ENCODE measurements at regions not wholly inside any gene's neighbourhood (a gene's known extent, or its start where the extent isn't known, plus 50 kb on each side); places are given as distances from the start of the nearest gene placed in this dataset.

DNA sequence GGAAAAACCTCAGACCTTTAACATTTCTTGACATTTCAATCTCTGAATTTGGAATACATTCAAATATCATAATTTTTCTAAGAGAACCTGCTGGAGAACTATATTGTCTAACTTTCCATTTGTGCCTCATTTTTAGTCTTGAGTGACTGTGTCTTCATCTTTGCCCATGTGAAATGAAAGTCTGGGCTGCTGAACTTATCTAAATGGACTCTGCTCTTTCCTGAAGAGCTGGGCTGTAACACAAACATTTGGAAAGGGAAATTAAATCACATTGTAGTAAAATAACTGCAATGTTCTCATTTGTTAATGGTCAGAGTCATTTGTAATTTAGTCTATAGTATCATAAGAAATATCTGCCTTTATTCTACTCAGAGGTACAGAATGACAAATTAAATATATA is 373.1 kb downstream of the LRIG3 start:
- no peaks in the 10 kb centered on the region for H3K36me3 ChIP-seq (replicated peaks)
- H3K4me1 ChIP-seq = no peaks in the 10 kb centered on the region
- no peak for DNase-seq (ENCODE audit: low spot score in 2 of 2)
- in situ Hi-C loops (cut with MboI; ENCODE audit: low sequenced_read_pairs) = loop anchor here (25.0 kb wide), 1 partner anchor 615 kb away; no protein-coding TSS in a partner anchor
- H3K9me3 ChIP-seq = no peaks in the 10 kb centered on the region
- H3K4me3 ChIP-seq = no peak overlapping the region
- H3K27me3 ChIP-seq (ENCODE audit: low read depth) = no peaks in the 10 kb centered on the region

GRCh38 chr12:58548801-58549200 is 371.5 kb downstream of the LRIG3 start:
- Histone ChIP-seq H3K36me3 (replicated peaks) (no peaks in the 10 kb centered on the region), H3K4me3 (no peak overlapping the region), H3K4me1 (no peaks in the 10 kb centered on the region), H3K27me3 (ENCODE audit: low read depth) (no peaks in the 10 kb centered on the region), H3K9me3 (no peaks in the 10 kb centered on the region)
- DNase-seq (ENCODE audit: low spot score in 2 of 2) = no peak
- in situ Hi-C loops (cut with MboI; ENCODE audit: low sequenced_read_pairs) = loop anchor here (25.0 kb wide), 1 partner anchor 614 kb away; no protein-coding TSS in a partner anchor

DNA sequence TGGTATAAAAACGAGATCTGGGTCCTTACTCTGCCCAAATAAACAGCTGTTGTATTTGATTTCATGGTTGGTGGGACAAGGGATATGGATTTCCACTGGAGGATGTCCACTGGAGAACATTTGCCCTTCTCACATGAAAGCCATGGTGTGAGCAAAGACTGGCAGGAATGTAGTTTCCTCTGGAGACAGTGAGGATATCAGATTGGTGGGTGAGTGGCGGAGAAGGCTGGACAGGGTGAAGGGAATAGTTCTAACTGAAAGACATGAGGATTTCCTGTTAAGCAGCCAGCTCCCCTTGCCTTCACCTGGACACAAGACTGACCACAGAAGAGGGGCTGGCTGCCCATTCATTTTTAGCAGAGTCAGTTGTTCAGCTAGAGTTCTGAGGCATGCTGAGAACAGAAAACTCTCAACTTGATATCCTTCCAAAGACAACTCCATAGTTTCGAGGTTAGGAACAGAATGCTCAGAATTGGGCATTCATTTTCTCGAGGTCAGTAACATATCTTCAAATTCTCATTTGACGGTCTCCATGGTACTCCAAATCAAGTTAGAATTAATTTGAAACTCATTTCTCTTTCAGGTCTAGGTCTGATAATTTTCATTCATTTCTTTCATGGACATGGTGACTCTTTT is 365.7 kb downstream of the LRIG3 start:
- H3K4me1 ChIP-seq = peaks cover 7% of the 10 kb centered on the region; the same call in 1 of the 2 replicates
- no peaks in the 10 kb centered on the region for H3K27me3 ChIP-seq (ENCODE audit: low read depth)
- no peak for DNase-seq (ENCODE audit: low spot score in 2 of 2)
- in situ Hi-C loops (cut with MboI; ENCODE audit: low sequenced_read_pairs) = no loop called here
- no peaks in the 10 kb centered on the region for H3K9me3 ChIP-seq
- no peaks in the 10 kb centered on the region for H3K36me3 ChIP-seq (replicated peaks)
- H3K4me3 ChIP-seq = no peak overlapping the region

DNA sequence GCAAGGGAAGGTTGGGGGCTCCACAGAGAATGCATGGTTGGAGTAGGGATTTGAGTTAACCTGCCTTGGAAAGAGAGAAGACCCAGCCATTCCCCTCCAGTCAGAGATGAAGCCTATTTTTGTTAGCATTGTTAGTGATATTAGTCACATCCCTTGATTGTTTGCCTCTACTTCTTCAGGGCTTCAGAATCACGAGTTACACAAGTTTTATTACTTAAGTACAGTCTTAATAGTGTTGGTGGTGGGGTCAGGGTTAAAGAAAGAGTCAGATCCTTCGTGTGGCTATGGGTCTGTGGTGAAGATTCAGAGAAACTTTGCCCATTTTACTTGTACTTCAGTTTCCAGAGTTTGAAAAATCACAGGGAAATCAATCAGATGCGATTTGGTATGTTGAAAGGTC is 363.1 kb downstream of the LRIG3 start:
- DNase-seq (ENCODE audit: low spot score in 2 of 2) = no peak
- Histone ChIP-seq H3K4me3 (no peak overlapping the region), H3K4me1 (peaks cover 7% of the 10 kb centered on the region; the same call in 1 of the 2 replicates), H3K36me3 (replicated peaks) (no peaks in the 10 kb centered on the region), H3K9me3 (no peaks in the 10 kb centered on the region), H3K27me3 (ENCODE audit: low read depth) (no peaks in the 10 kb centered on the region)
- in situ Hi-C loops (cut with MboI; ENCODE audit: low sequenced_read_pairs) = no loop called here

DNA sequence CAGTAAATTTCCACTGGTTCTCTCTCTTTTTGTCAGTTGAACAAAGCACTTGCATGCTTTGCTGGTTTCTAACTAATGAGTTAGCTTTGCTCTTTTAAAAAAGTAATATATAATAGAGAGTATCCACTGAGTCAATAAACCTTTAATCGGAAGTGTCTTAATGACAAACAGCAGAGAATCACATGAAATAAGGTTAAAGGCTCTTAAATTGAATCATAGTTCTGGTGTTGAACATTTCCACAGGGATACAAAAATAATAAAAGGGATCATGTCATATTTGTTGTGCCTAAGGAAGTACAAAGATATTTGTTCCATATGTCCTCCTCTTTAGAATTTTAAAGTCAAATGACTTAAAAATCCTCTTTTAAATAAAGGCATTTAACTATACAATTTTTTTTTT is 362.6 kb downstream of the LRIG3 start:
- in situ Hi-C loops (cut with MboI; ENCODE audit: low sequenced_read_pairs) = no loop called here
- no peaks in the 10 kb centered on the region for H3K27me3 ChIP-seq (ENCODE audit: low read depth)
- H3K36me3 ChIP-seq (replicated peaks) = no peaks in the 10 kb centered on the region
- peaks cover 7% of the 10 kb centered on the region; the same call in 1 of the 2 replicates for H3K4me1 ChIP-seq
- no peak for DNase-seq (ENCODE audit: low spot score in 2 of 2)
- H3K9me3 ChIP-seq = no peaks in the 10 kb centered on the region
- H3K4me3 ChIP-seq = no peak overlapping the region

DNA sequence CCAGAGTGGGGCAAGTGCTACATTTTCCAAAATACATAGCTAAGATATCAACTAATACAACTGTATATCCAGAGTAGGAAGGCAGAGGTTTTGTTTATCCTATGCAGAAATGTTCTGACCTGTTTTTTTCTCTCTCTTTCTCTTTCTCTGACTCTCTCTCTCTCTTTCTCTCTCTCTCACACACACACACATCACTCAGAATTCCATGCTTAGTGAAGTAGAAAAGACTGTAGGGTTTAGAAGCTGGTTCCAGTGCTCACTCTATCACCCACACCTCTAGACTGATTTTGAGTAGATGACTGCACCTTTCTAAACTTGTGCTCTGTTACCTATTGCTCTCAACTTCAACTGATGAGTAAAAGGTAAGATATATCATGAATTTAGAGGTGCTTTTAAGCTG is 356.7 kb downstream of the LRIG3 start:
- DNase-seq (ENCODE audit: low spot score in 2 of 2) = no peak
- no peaks in the 10 kb centered on the region; the same call in 1 of the 2 replicates for H3K4me1 ChIP-seq
- no peak overlapping the region for H3K4me3 ChIP-seq
- H3K36me3 ChIP-seq (replicated peaks) = no peaks in the 10 kb centered on the region
- no peaks in the 10 kb centered on the region for H3K27me3 ChIP-seq (ENCODE audit: low read depth)
- no peaks in the 10 kb centered on the region for H3K9me3 ChIP-seq
- in situ Hi-C loops (cut with MboI; ENCODE audit: low sequenced_read_pairs) = no loop called here

DNA sequence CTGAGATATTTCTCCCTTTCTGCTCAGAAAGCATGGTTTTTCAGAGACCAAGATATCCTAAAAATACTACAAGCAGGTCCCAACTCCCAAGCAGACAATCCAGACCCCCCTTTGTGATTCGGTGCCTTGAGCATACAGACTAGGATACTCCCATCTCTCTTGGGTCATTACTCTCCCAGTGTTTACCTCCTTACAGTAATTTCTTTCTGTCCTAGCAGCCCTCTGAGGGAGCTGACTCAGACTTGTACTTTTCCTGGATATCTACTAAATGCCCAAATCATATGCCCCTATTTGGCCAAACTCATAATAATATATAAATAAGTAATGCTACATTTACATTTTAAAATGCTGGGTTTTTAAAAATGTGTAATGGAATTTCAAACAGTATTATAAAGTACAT is 355.6 kb downstream of the LRIG3 start:
- Histone ChIP-seq H3K27me3 (ENCODE audit: low read depth) (no peaks in the 10 kb centered on the region), H3K36me3 (replicated peaks) (no peaks in the 10 kb centered on the region), H3K4me1 (no peaks in the 10 kb centered on the region; the same call in 1 of the 2 replicates), H3K4me3 (no peak overlapping the region), H3K9me3 (no peaks in the 10 kb centered on the region)
- no peak for DNase-seq (ENCODE audit: low spot score in 2 of 2)
- in situ Hi-C loops (cut with MboI; ENCODE audit: low sequenced_read_pairs) = no loop called here

DNA sequence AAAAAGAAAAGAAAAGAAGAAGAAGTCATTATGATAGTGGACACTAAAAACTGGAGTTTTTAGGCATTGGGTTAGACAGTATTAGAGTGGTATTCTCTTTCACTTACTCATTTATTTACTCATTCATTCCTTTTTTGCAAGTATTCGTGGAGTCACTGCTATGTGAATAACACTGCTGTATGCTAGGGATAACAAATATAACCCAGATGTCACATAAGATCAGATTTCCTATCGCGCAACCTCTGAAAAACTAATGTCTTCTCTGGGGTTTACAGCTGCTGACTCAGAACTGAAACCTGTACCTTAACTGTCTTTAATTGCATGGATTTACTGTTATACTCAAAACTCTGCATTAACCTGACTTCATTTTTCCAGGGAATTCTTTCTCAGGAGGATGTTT is 353.7 kb downstream of the LRIG3 start:
- in situ Hi-C loops (cut with MboI; ENCODE audit: low sequenced_read_pairs) = no loop called here
- no peak for DNase-seq (ENCODE audit: low spot score in 2 of 2)
- no peaks in the 10 kb centered on the region for H3K27me3 ChIP-seq (ENCODE audit: low read depth)

GRCh38 chr12:58567189-58567588 is 353.1 kb downstream of the LRIG3 start:
- in situ Hi-C loops (cut with MboI; ENCODE audit: low sequenced_read_pairs) = no loop called here

More for the DNA sequence above, 353.7 kb downstream of the LRIG3 start:
- H3K4me3 ChIP-seq = no peak overlapping the region
- H3K36me3 ChIP-seq (replicated peaks) = no peaks in the 10 kb centered on the region
- H3K4me1 ChIP-seq = no peaks in the 10 kb centered on the region; the same call in 1 of the 2 replicates
- H3K9me3 ChIP-seq = no peaks in the 10 kb centered on the region

GRCh38 chr12:58570411-58570810 is 349.9 kb downstream of the LRIG3 start:
- Histone ChIP-seq H3K4me3 (no peak overlapping the region), H3K4me1 (no peaks in the 10 kb centered on the region), H3K9me3 (no peaks in the 10 kb centered on the region), H3K27me3 (ENCODE audit: low read depth) (no peaks in the 10 kb centered on the region), H3K36me3 (replicated peaks) (no peaks in the 10 kb centered on the region)
- in situ Hi-C loops (cut with MboI; ENCODE audit: low sequenced_read_pairs) = no loop called here
- no peak for DNase-seq (ENCODE audit: low spot score in 2 of 2)

More at GRCh38 chr12:58567189-58567588, 353.1 kb downstream of the LRIG3 start:
- Histone ChIP-seq H3K9me3 (no peaks in the 10 kb centered on the region), H3K36me3 (replicated peaks) (no peaks in the 10 kb centered on the region), H3K27me3 (ENCODE audit: low read depth) (no peaks in the 10 kb centered on the region), H3K4me1 (no peaks in the 10 kb centered on the region; the same call in 1 of the 2 replicates), H3K4me3 (no peak overlapping the region)
- DNase-seq (ENCODE audit: low spot score in 2 of 2) = no peak

DNA sequence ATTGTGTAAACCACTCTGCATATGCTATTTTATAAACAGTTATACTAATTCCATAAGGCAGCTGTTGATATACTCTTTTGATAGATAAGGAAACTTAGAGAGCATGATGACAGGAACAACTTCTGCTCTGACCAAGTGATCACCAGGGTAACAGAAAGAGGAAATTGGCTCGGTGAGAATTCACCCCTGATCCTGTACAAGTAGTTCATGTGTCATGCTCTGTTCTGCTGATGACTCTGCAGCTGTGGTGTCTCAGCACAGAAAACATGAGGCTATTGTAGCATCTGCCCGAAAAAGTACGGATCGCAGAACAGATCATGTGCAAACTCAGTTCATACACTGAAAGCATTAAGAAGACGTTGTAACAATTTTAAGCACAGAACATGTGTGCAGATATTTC is 345.0 kb downstream of the LRIG3 start:
- H3K36me3 ChIP-seq (replicated peaks) = no peaks in the 10 kb centered on the region
- H3K4me1 ChIP-seq = no peaks in the 10 kb centered on the region
- H3K27me3 ChIP-seq (ENCODE audit: low read depth) = no peaks in the 10 kb centered on the region
- no peak overlapping the region for H3K4me3 ChIP-seq
- in situ Hi-C loops (cut with MboI; ENCODE audit: low sequenced_read_pairs) = no loop called here
- H3K9me3 ChIP-seq = no peaks in the 10 kb centered on the region
- DNase-seq (ENCODE audit: low spot score in 2 of 2) = no peak

DNA sequence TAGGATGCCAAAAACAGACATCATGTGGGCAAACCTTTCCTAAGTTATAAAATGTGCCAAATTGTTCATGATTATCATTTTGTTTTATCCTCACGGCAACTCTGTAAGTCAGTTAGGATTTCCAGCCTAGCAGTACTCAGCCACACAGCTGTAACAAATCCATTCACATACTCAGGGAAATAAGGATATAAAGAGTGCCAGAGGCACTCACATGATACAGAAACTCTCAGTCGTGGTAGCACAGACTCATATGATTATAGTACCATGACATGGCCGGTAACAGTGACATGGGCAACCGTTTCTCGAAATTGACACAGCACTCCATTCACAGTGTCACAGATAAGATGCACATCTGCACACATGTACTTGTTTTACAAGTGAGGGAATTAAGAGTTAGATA is 344.2 kb downstream of the LRIG3 start:
- Histone ChIP-seq H3K27me3 (ENCODE audit: low read depth) (no peaks in the 10 kb centered on the region), H3K4me3 (no peak overlapping the region), H3K4me1 (no peaks in the 10 kb centered on the region), H3K9me3 (no peaks in the 10 kb centered on the region), H3K36me3 (replicated peaks) (no peaks in the 10 kb centered on the region)
- in situ Hi-C loops (cut with MboI; ENCODE audit: low sequenced_read_pairs) = no loop called here
- no peak for DNase-seq (ENCODE audit: low spot score in 2 of 2)

GRCh38 chr12:58576916-58577315 is 343.4 kb downstream of the LRIG3 start:
- H3K4me3 ChIP-seq = no peak overlapping the region
- H3K9me3 ChIP-seq = no peaks in the 10 kb centered on the region
- H3K4me1 ChIP-seq = no peaks in the 10 kb centered on the region
- in situ Hi-C loops (cut with MboI; ENCODE audit: low sequenced_read_pairs) = no loop called here
- no peaks in the 10 kb centered on the region for H3K36me3 ChIP-seq (replicated peaks)
- H3K27me3 ChIP-seq (ENCODE audit: low read depth) = no peaks in the 10 kb centered on the region
- no peak for DNase-seq (ENCODE audit: low spot score in 2 of 2)

- in situ Hi-C loops (cut with MboI; ENCODE audit: low sequenced_read_pairs) = no loop called here
- DNase-seq (ENCODE audit: low spot score in 2 of 2) = no peak
Observed at GRCh38 chr12:58580095-58580494, 340.2 kb downstream of the LRIG3 start.

GRCh38 chr12:58583529-58583928 is 336.8 kb downstream of the LRIG3 start:
- no peaks in the 10 kb centered on the region for H3K36me3 ChIP-seq (replicated peaks)
- H3K27me3 ChIP-seq (ENCODE audit: low read depth) = no peaks in the 10 kb centered on the region
- no peaks in the 10 kb centered on the region; the same call in 1 of the 2 replicates for H3K4me1 ChIP-seq
- in situ Hi-C loops (cut with MboI; ENCODE audit: low sequenced_read_pairs) = no loop called here
- H3K9me3 ChIP-seq = no peaks in the 10 kb centered on the region
- H3K4me3 ChIP-seq = no peak overlapping the region
- DNase-seq (ENCODE audit: low spot score in 2 of 2) = peak; percentile 11 to 13

More at GRCh38 chr12:58580095-58580494, 340.2 kb downstream of the LRIG3 start:
- no peaks in the 10 kb centered on the region for H3K27me3 ChIP-seq (ENCODE audit: low read depth)
- no peaks in the 10 kb centered on the region; the same call in 1 of the 2 replicates for H3K4me1 ChIP-seq
- no peaks in the 10 kb centered on the region for H3K36me3 ChIP-seq (replicated peaks)
- no peaks in the 10 kb centered on the region for H3K9me3 ChIP-seq
- H3K4me3 ChIP-seq = no peak overlapping the region

Data from HAP-1 (cell line).